HPDE6-E6E7 (cell line): ENCODE measurements at regions not wholly inside any gene's neighbourhood (a gene's known extent, or its start where the extent isn't known, plus 50 kb on each side); places are given as distances from the start of the nearest gene placed in this dataset.

Experiments used
- DNase-seq: peaks from one replicate; pipeline ENCODE4 v3.0.0; 2011; ENCODE audit warnings: missing footprints; ENCODE audit errors: extremely low spot score

- no peak for DNase-seq
Observed at GRCh38 chr1:213936571-213936970, 51.2 kb upstream of the PROX1 start.
